Loucy (cell line): ENCODE measurements at regions not wholly inside any gene's neighbourhood (a gene's known extent, or its start where the extent isn't known, plus 50 kb on each side); places are given as distances from the start of the nearest gene placed in this dataset.

Source experiments
- H2AFZ ChIP-seq: fragments of 200-600 bp; sonication (generic); 2 replicates; pipeline ENCODE4 v1.6.0; 2016; ENCODE audit warnings: antibody characterized with exemption, mild to moderate bottlenecking, low read length, moderate library complexity
- H3F3A ChIP-seq: fragments of 200-600 bp; 2 replicates; pipeline ENCODE4 v1.6.0; 2016; ENCODE audit warnings: antibody characterized with exemption, low read depth, mild to moderate bottlenecking
- H3K27me3 ChIP-seq: fragments of 200-600 bp; sonication (generic); 2 replicates; pipeline ENCODE4 v1.6.1; 2014; ENCODE audit warnings: low read length, mild to moderate bottlenecking; ENCODE audit not compliant: insufficient read depth, poor library complexity, severe bottlenecking
- H3K36me3 ChIP-seq: fragments of 200-600 bp; sonication (generic); 2 replicates; pipeline ENCODE4 v1.6.1; 2016; ENCODE audit warnings: low read length; ENCODE audit not compliant: insufficient read depth
- H3K4me1 ChIP-seq: fragments of 200-600 bp; sonication (generic); 2 replicates; pipeline ENCODE4 v1.5.1; 2014; ENCODE audit warnings: low read length, mild to moderate bottlenecking; ENCODE audit not compliant: insufficient read depth, poor library complexity, severe bottlenecking
- H3K4me2 ChIP-seq: fragments of 200-600 bp; sonication (generic); 2 replicates; pipeline ENCODE4 v1.6.0; 2014; ENCODE audit warnings: antibody characterized with exemption, low read length, low read depth, mild to moderate bottlenecking; ENCODE audit not compliant: poor library complexity, severe bottlenecking
- H3K4me3 ChIP-seq: fragments of 200-600 bp; sonication (generic); 2 replicates; pipeline ENCODE4 v1.5.1; 2014; ENCODE audit warnings: low read length, mild to moderate bottlenecking, mixed read lengths; ENCODE audit not compliant: poor library complexity, severe bottlenecking
- H3K79me2 ChIP-seq: fragments of 200-600 bp; sonication (generic); 2 replicates; pipeline ENCODE4 v1.6.1; 2014; ENCODE audit warnings: low read length; ENCODE audit not compliant: insufficient read depth
- H3K9ac ChIP-seq: fragments of 200-600 bp; sonication (generic); 2 replicates; pipeline ENCODE4 v1.6.0; 2014; ENCODE audit warnings: mild to moderate bottlenecking, low read depth, low read length, moderate library complexity; ENCODE audit not compliant: poor library complexity, severe bottlenecking
- H3K9me2 ChIP-seq: fragments of 200-600 bp; sonication (generic); replicated peaks from 2 replicates; pipeline ENCODE4 v1.6.1; 2016; ENCODE audit warnings: low read depth, low read length, mixed read lengths
- H3K9me3 ChIP-seq: fragments of 200-600 bp; sonication (generic); 2 replicates; pipeline ENCODE4 v1.6.1; 2014; ENCODE audit warnings: mild to moderate bottlenecking, antibody characterized with exemption, low read length, low read depth; ENCODE audit not compliant: insufficient read depth
- H4K20me1 ChIP-seq: fragments of 200-600 bp; sonication (generic); 2 replicates; pipeline ENCODE4 v1.6.0; 2014; ENCODE audit warnings: antibody characterized with exemption, low read length, mild to moderate bottlenecking; ENCODE audit not compliant: insufficient read depth, poor library complexity, severe bottlenecking
- EZH2phosphoT487 ChIP-seq: fragments of 200-600 bp; IDR thresholded peaks from 2 replicates; pipeline ENCODE4 v1.6.1; 2018; ENCODE audit warnings: antibody characterized with exemption, mild to moderate bottlenecking, moderate library complexity, borderline replicate concordance
- TF ChIP-seq, protein P1 (sequence below): fragments of 200-600 bp; sonication (generic); conservative IDR thresholded peaks from 2 replicates; pipeline ENCODE4 v1.5.1; 2014; ENCODE audit warnings: mild to moderate bottlenecking, antibody characterized with exemption, low read length

DNA sequence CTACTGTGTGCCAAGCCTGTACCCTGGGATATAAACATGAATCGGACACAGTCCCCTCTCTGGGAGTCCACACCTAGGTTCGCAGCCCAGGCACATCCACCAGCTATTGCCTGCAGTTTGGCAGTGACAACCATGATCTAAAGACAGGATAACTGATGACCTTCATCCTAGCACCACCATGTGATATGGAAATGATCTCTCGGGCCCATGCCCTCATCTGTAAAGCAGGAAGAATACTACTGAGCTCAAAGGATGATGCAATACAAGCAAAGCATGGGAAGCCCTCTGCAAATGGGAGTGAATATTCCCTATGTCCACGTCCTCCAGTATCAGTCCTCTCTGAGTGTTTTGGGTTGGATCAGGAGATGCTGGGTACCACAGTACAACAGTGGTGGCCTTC, 80.9 kb upstream of the MSX1 start:
- Histone ChIP-seq H3K27me3 (no peaks in the 10 kb centered on the region), H3K4me1 (no peaks in the 10 kb centered on the region)

DNA sequence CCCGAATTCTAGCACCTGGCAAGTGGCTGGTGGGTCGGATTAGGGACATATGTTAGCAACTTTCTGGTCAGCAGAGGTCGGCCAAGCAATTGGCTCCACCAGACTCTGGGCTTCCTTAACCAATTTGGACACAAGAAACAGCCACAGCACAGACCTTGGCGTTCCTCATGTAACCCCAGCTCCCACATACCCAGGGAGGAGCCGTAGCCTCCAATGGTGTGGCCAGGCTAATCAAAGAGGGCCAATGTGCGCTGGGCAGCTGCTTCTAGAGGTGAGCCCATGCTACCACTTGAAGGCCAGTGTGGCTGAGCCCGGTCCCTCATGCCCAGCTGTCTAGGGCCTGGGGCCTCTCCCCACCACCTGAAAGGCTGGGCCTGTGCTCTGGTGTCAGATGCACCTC, 82.5 kb upstream of the MSX1 start:
- no peaks in the 10 kb centered on the region for H3K9me2 ChIP-seq
- H3K36me3 ChIP-seq = no peaks in the 10 kb centered on the region
- no peaks in the 10 kb centered on the region for H3K79me2 ChIP-seq
- TF ChIP-seq EZH2phosphoT487 = no peak
- TF ChIP-seq, protein P1, sequence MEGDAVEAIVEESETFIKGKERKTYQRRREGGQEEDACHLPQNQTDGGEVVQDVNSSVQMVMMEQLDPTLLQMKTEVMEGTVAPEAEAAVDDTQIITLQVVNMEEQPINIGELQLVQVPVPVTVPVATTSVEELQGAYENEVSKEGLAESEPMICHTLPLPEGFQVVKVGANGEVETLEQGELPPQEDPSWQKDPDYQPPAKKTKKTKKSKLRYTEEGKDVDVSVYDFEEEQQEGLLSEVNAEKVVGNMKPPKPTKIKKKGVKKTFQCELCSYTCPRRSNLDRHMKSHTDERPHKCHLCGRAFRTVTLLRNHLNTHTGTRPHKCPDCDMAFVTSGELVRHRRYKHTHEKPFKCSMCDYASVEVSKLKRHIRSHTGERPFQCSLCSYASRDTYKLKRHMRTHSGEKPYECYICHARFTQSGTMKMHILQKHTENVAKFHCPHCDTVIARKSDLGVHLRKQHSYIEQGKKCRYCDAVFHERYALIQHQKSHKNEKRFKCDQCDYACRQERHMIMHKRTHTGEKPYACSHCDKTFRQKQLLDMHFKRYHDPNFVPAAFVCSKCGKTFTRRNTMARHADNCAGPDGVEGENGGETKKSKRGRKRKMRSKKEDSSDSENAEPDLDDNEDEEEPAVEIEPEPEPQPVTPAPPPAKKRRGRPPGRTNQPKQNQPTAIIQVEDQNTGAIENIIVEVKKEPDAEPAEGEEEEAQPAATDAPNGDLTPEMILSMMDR = no peak
- H3K4me1 ChIP-seq = no peaks in the 10 kb centered on the region
- no peak overlapping the region for H2AFZ ChIP-seq
- H3K27me3 ChIP-seq = no peaks in the 10 kb centered on the region
- no peaks in the 10 kb centered on the region for H3F3A ChIP-seq
- H3K9ac ChIP-seq = no peak overlapping the region
- H4K20me1 ChIP-seq = no peaks in the 10 kb centered on the region
- no peak overlapping the region for H3K4me3 ChIP-seq
- H3K4me2 ChIP-seq = no peak overlapping the region
- H3K9me3 ChIP-seq = no peaks in the 10 kb centered on the region; the same call in 1 of the 2 replicates

More for the DNA sequence above, 80.9 kb upstream of the MSX1 start:
- H4K20me1 ChIP-seq = no peaks in the 10 kb centered on the region
- no peak overlapping the region for H3K9ac ChIP-seq
- H3K4me2 ChIP-seq = no peak overlapping the region
- H3K4me3 ChIP-seq = no peak overlapping the region
- TF ChIP-seq EZH2phosphoT487 = no peak
- TF ChIP-seq, protein P1 = no peak
- no peaks in the 10 kb centered on the region for H3K79me2 ChIP-seq
- no peaks in the 10 kb centered on the region for H3K36me3 ChIP-seq
- H3F3A ChIP-seq = no peaks in the 10 kb centered on the region
- no peaks in the 10 kb centered on the region; the same call in 1 of the 2 replicates for H3K9me3 ChIP-seq
- H2AFZ ChIP-seq = no peak overlapping the region
- H3K9me2 ChIP-seq = no peaks in the 10 kb centered on the region

DNA sequence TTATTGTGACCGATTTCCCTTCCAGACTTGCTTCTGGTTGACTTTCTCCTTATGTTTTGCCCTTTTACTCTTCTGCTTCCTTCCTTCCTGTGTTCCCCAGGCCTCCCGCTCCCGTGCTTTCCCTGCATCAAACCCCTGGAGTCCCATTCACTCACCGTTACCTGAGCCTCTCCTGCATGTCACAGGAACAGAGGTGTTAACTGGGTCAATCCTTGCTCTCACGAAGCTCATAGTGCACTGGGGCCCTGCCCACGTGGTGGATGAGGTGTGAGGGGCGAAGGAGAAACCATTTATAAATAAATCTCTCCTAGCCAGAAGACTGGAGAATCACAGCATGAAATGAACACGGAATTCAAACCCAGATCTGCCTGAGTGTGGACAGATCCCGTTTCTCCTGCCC, 83.1 kb upstream of the MSX1 start:
- Histone ChIP-seq H3F3A (no peaks in the 10 kb centered on the region), H2AFZ (no peak overlapping the region), H3K4me2 (no peak overlapping the region), H3K9ac (no peak overlapping the region), H3K9me3 (no peaks in the 10 kb centered on the region; the same call in 1 of the 2 replicates), H3K27me3 (no peaks in the 10 kb centered on the region), H3K36me3 (no peaks in the 10 kb centered on the region), H3K4me1 (no peaks in the 10 kb centered on the region), H3K9me2 (no peaks in the 10 kb centered on the region), H4K20me1 (no peaks in the 10 kb centered on the region), H3K4me3 (no peak overlapping the region), H3K79me2 (no peaks in the 10 kb centered on the region)
- no peak for TF ChIP-seq EZH2phosphoT487
- TF ChIP-seq, protein P1 = no peak
